ACHN (cell line): ENCODE measurements at regions not wholly inside any gene's neighbourhood (a gene's known extent, or its start where the extent isn't known, plus 50 kb on each side); places are given as distances from the start of the nearest gene placed in this dataset.
A peak's percentile ranks its signal among the peaks of the same experiment; 100 is the strongest.

ENCODE experiments used
- DNase-seq: peaks from one replicate; pipeline ENCODE4 v3.0.0-alpha.2; 2015
- in situ Hi-C: cut with HindIII; loops from 2 replicates; pipeline ENCODE4 v1.10.0; 2017; ENCODE audit warnings: low sequenced_read_pairs, low pct_ligation_motif_present, low pct_unique_long_range_greater_than_20kb

DNA sequence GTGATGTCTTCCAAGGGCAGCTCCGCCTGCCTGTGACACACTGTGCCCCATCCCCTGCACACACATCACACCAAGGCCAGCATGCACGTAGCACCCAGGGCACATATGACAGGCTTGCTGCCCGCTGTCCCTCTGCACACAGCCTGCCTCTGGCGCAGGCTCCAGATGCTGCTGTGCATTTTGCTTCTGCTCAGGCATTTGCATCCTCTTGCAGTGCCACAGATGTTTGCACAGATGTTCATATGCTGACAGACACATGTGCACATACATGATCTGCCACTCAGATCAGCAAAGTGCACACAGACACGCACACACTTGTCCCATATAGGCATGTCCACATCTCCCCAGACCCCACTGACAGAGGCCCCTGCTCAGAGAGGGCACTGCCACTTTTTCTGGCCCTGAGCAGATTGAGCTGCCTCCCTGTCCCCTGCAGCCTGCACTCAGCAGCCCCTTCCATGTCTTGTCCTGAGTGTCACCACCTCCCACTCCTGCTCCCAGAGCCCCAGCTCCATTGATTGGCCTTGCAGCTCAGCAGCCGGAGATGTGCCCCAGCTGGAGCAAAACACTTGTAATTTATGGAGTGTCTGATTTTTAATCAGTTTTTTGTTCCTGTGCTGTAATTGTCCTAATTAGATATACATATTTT, 115.1 kb upstream of the RPL38 start:
- no peak for DNase-seq
- in situ Hi-C loops, result no loop called here

DNA sequence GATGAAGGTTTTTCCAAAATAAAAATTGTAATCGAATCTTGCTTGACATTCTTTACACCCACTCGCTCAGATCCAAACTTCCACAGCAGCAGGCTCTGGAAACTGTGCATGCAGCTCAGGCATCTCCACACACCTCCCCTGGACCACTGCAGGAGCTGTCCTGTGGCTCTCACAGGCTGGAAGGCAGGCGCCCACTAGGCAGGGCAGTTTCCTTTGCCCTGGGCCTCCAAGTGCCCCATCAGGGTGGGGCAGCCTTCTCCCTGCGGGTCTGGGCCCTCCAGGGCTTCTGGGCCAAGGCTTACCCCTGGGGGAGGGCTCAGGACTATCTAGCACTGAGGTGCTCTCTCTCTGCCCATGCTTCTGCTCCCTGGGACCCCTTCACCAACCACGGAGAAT, 114.5 kb upstream of the RPL38 start:
- in situ Hi-C loops, result no loop called here

DNA sequence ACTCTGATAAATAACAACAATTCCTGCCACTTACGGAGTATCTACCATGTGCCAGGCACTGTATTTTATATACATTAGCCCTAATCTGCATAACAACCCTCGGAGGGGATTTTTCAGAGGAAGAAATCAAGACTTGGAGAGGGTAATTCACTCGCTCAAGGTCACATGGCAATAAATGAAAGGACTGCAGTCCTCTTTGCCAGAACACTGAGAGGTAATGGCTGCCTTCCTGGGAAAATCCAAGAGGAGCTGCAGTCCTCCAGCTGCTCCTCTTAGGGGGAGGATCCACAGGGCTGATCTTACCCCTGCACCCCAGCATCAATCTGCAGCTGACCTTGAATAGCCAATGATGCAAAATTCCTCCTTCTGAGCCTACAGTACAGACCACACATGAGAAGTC, 114.1 kb upstream of the RPL38 start:
- in situ Hi-C loops, result no loop called here

More for the DNA sequence above, 114.5 kb upstream of the RPL38 start:
- DNase-seq, result no peak

GRCh38 chr17:74089869-74090464, 113.5 kb upstream of the RPL38 start:
- DNase-seq, result peak; percentile 63
- in situ Hi-C loops, result no loop called here

More for the DNA sequence above, 114.1 kb upstream of the RPL38 start:
- DNase-seq, result no peak

- in situ Hi-C loops, result no loop called here
- no peak for DNase-seq
Observed at GRCh38 chr17:74094651-74095050, 108.8 kb upstream of the RPL38 start.

GRCh38 chr17:74096456-74096855, 107.0 kb upstream of the RPL38 start:
- DNase-seq, result no peak

GRCh38 chr17:74097450-74098135, 105.9 kb upstream of the RPL38 start:
- no peak for DNase-seq
- in situ Hi-C loops, result no loop called here

More at GRCh38 chr17:74096456-74096855, 107.0 kb upstream of the RPL38 start:
- in situ Hi-C loops, result no loop called here

DNA sequence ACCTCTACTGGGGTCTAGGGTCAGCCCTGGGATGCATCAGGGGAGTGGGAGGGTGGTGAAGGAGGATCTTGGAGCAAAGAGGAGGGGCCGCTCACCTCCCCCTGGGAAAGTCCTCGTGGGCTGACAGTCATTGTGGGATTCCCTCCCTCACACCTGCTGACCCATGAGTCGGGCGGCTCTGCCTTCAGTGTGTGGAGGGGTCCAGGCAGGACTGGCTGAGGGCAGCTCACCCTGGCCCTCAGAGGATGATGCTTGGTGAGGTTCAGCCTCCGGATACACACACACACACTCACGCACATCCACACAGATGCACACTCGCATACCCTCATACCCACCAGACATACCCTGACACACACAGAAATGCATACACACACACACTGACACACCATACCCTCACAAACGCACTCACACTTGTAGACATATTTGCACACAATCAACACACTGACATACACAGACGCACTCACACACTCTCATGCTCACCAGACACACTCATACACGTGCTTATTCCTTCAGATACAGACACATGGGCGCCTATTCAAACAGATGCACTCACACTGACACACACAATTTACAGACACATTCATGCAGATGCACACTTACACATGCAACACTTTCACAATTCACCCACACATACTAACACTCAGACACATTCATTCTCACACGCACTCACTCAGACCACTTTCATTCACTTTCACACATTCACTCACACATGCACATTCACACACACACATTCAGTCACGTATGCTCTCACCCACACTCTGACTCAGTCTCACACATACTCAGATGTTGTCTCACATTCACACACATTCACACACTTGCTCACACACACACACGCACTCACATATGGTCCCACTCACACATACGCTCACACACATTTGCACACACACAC, 105.1 kb upstream of the RPL38 start:
- in situ Hi-C loops, result no loop called here

DNA sequence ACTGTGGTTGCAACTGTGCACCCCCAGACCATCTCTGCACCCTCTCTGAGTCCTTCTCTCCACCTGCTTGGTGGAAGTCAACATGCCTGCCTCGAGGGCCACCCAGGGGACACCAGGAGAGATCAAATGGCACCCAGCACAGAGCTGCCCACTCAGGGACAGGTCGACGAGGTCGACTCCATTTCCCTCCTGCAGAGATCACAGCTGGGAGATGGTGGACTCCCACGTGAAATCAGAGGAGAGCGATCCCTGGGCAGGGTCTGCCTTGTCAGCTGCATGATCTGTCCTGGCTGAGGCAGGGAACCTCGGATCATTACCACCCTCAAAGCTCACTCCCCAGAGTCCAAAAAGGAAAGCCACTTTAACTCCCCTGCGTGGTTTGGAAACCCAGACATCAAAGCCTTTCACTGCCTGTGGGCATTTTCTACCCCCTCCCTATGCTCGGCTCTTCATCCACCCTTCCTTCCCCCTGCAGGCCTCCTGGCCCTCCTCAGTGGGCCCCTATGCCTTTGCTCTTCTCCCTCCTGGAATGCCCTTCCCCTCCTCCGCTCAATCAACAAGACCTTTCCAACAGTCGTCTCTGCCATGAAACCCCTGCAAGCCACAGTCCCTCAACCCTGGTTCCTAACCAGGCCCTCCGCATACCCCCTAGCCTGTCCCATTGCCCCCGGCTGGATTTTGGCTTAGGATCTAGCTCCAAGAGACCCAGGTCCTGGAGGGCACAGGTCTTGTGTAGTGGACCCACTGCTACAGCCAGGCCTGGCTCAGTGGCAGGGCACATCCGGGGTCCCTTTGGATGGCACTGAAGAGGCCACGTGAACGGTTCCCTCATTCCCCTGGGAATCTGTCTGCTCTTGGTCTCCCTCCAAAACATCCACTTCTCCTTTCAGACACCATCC, 103.8 kb upstream of the RPL38 start:
- DNase-seq, result no peak
- in situ Hi-C loops, result no loop called here

More for the DNA sequence above, 105.1 kb upstream of the RPL38 start:
- DNase-seq, result no peak

- in situ Hi-C loops, result no loop called here
- DNase-seq, result no peak
Observed at GRCh38 chr17:74104921-74105320, 98.6 kb upstream of the RPL38 start.

- in situ Hi-C loops, result no loop called here
Observed at GRCh38 chr17:74107107-74107506, 96.4 kb upstream of the RPL38 start.

GRCh38 chr17:74108126-74108705, 95.3 kb upstream of the RPL38 start:
- DNase-seq, result no peak
- in situ Hi-C loops, result no loop called here

More at GRCh38 chr17:74107107-74107506, 96.4 kb upstream of the RPL38 start:
- no peak for DNase-seq

DNA sequence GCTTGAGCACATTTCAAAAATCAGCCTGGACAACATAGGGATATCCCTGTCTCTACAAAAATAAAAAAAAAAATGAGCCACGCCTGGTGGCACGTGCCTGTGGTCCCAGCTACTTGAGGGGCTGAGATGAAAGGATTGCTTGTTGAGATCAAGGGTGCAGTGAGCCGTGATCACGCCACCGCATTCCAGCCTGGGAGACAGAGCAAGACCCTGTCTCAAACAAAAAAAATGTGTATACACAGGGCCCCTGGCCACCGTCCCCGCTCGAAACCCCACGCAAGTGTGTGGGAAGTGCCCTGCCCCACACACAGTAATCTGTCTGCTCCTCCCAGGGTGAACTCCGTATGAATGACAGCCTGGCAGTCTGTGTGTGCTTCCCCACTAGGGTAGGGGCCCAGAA, 93.0 kb upstream of the RPL38 start:
- in situ Hi-C loops, result no loop called here
- DNase-seq, result no peak

GRCh38 chr17:74113326-74113725, 90.2 kb upstream of the RPL38 start:
- DNase-seq, result no peak
- in situ Hi-C loops, result no loop called here

GRCh38 chr17:74113952-74114351, 89.5 kb upstream of the RPL38 start:
- DNase-seq, result no peak
- in situ Hi-C loops, result no loop called here

DNA sequence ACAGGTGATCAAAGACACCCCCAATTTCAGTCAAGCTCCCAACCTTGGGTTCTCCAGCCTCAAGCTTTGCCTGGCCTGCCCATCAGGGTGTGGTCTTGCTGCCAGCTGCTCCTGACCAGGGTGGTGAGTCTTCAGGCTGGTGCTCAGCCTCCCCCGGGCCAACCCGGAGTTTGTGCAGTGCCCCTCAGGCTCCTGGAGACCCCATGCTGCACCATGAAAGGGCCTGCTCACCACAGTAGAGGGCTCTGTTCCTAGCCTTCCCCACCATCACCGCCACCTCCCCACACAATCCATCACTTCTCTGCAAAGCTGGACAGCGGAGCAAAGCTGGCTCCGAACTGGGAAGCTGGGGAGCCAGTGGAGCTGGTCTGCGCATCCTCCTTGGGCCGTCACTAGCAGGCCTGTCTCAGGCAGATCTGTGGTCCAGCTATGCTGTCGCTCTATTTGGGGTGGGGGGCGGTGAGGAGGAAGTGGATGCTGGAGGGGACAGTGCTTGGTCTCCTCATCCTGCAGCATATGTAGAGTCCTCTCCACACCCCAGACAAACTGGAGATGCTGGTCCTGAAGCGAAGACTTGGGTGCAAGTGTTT, 88.5 kb upstream of the RPL38 start:
- in situ Hi-C loops, result no loop called here
- DNase-seq, result no peak

DNA sequence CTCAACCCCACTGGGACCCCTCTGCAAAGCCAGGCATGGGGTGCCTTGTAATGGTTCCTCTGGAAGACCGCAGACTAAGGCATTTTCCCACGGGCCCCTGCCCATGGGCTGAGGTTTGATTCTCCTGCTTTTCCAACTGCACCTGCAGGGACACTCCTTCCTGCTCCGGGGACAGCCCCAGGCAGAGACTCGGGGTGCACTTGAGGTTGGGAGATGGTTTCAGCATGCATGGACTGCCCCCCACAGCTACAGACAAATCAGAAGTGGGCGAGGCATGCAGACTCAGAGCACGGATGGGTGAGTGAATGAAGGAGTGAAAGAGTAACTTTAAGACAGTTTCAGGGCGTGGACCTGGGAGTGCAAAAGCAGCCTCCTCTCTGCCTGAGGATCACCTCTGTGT, 87.9 kb upstream of the RPL38 start:
- in situ Hi-C loops, result no loop called here

More for the DNA sequence above, 87.9 kb upstream of the RPL38 start:
- no peak for DNase-seq
